ENCODE measurements at regions not wholly inside any gene's neighbourhood (a gene's known extent, or its start where the extent isn't known, plus 50 kb on each side); places are given as distances from the start of the nearest gene placed in this dataset.

DNA sequence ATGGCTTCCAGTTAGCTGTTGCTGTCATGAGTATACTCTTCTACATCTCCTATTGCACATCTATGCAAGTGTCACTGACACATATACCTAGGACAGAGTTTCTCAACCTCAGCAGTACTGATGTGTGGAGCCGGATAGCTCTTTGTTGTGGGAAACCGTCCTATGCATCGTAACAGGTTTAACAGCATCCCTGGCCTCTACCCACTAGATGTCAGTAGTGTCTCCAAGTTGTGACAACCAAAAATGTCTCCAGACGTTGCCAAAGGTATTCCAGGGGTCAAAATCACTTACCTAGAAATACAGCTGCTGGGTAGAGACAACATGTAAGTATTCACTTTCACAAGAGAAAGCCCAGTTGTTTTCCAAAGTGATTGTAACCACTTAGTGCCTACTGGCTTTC lies 637.6 kb downstream of the RNF144B start (continued):
- TF ChIP-seq, protein P1, sequence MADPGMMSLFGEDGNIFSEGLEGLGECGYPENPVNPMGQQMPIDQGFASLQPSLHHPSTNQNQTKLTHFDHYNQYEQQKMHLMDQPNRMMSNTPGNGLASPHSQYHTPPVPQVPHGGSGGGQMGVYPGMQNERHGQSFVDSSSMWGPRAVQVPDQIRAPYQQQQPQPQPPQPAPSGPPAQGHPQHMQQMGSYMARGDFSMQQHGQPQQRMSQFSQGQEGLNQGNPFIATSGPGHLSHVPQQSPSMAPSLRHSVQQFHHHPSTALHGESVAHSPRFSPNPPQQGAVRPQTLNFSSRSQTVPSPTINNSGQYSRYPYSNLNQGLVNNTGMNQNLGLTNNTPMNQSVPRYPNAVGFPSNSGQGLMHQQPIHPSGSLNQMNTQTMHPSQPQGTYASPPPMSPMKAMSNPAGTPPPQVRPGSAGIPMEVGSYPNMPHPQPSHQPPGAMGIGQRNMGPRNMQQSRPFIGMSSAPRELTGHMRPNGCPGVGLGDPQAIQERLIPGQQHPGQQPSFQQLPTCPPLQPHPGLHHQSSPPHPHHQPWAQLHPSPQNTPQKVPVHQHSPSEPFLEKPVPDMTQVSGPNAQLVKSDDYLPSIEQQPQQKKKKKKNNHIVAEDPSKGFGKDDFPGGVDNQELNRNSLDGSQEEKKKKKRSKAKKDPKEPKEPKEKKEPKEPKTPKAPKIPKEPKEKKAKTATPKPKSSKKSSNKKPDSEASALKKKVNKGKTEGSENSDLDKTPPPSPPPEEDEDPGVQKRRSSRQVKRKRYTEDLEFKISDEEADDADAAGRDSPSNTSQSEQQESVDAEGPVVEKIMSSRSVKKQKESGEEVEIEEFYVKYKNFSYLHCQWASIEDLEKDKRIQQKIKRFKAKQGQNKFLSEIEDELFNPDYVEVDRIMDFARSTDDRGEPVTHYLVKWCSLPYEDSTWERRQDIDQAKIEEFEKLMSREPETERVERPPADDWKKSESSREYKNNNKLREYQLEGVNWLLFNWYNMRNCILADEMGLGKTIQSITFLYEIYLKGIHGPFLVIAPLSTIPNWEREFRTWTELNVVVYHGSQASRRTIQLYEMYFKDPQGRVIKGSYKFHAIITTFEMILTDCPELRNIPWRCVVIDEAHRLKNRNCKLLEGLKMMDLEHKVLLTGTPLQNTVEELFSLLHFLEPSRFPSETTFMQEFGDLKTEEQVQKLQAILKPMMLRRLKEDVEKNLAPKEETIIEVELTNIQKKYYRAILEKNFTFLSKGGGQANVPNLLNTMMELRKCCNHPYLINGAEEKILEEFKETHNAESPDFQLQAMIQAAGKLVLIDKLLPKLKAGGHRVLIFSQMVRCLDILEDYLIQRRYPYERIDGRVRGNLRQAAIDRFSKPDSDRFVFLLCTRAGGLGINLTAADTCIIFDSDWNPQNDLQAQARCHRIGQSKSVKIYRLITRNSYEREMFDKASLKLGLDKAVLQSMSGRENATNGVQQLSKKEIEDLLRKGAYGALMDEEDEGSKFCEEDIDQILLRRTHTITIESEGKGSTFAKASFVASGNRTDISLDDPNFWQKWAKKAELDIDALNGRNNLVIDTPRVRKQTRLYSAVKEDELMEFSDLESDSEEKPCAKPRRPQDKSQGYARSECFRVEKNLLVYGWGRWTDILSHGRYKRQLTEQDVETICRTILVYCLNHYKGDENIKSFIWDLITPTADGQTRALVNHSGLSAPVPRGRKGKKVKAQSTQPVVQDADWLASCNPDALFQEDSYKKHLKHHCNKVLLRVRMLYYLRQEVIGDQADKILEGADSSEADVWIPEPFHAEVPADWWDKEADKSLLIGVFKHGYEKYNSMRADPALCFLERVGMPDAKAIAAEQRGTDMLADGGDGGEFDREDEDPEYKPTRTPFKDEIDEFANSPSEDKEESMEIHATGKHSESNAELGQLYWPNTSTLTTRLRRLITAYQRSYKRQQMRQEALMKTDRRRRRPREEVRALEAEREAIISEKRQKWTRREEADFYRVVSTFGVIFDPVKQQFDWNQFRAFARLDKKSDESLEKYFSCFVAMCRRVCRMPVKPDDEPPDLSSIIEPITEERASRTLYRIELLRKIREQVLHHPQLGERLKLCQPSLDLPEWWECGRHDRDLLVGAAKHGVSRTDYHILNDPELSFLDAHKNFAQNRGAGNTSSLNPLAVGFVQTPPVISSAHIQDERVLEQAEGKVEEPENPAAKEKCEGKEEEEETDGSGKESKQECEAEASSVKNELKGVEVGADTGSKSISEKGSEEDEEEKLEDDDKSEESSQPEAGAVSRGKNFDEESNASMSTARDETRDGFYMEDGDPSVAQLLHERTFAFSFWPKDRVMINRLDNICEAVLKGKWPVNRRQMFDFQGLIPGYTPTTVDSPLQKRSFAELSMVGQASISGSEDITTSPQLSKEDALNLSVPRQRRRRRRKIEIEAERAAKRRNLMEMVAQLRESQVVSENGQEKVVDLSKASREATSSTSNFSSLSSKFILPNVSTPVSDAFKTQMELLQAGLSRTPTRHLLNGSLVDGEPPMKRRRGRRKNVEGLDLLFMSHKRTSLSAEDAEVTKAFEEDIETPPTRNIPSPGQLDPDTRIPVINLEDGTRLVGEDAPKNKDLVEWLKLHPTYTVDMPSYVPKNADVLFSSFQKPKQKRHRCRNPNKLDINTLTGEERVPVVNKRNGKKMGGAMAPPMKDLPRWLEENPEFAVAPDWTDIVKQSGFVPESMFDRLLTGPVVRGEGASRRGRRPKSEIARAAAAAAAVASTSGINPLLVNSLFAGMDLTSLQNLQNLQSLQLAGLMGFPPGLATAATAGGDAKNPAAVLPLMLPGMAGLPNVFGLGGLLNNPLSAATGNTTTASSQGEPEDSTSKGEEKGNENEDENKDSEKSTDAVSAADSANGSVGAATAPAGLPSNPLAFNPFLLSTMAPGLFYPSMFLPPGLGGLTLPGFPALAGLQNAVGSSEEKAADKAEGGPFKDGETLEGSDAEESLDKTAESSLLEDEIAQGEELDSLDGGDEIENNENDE (IDR thresholded peaks at IDR 0.05; ENCODE audit: insufficient replicate concordance, low read length), result no peak

All from H1 (cell line).